Activated CD4-positive, alpha-beta memory T cell treated with anti-CD3 and anti-CD28 coated beads, Interleukin-2, amount 10 ng/mL, durations not matched to agents 7 days and 5 days (primary cell): ENCODE measurements at regions not wholly inside any gene's neighbourhood (a gene's known extent, or its start where the extent isn't known, plus 50 kb on each side); places are given as distances from the start of the nearest gene placed in this dataset.
A peak's percentile ranks its signal among the peaks of the same experiment; 100 is the strongest.

ENCODE experiments used
- CTCF ChIA-PET: fragments of 350-600 bp; sonication (Branson Sonifier 250); formaldehyde crosslinking; loops from one replicate; lab custom pipeline; 2021; ENCODE audit warnings: antibody characterized with exemption, inconsistent platforms; lab: Charles Lee
- POLR2A ChIA-PET: fragments of 350-600 bp; sonication (Branson Sonifier 250); formaldehyde crosslinking; loops from one replicate; lab custom pipeline; 2021; ENCODE audit warnings: antibody characterized with exemption; lab: Charles Lee
- DNase-seq: peaks from one replicate; pipeline ENCODE4 v3.0.0-alpha.2; 2020
- H3K27ac Mint-ChIP-seq: one replicate; pipeline ENCODE4 v1.8.0; 2021; ENCODE audit warnings: mild to moderate bottlenecking, mixed read lengths
- H3K27me3 Mint-ChIP-seq: one replicate; pipeline ENCODE4 v1.8.0; 2021; ENCODE audit warnings: mixed read lengths
- H3K36me3 Mint-ChIP-seq: one replicate; pipeline ENCODE4 v1.8.0; 2021; ENCODE audit warnings: low read depth, mixed read lengths
- H3K4me1 Mint-ChIP-seq: one replicate; pipeline ENCODE4 v1.8.0; 2021; ENCODE audit warnings: mixed read lengths
- H3K4me3 Mint-ChIP-seq: one replicate; pipeline ENCODE4 v1.8.0; 2021; ENCODE audit warnings: mild to moderate bottlenecking, mixed read lengths
- H3K9me3 Mint-ChIP-seq: one replicate; pipeline ENCODE4 v1.8.0; 2021; ENCODE audit warnings: mixed read lengths

GRCh38 chr11:116231543-116231942 lies 541.2 kb downstream of the BUD13 start:
- Mint-ChIP-seq H3K36me3 (no peaks in the 10 kb centered on the region), H3K9me3 (no peaks in the 10 kb centered on the region), H3K4me1 (no peaks in the 10 kb centered on the region), H3K27me3 (peaks cover 2% of the 10 kb centered on the region), H3K27ac (no peak overlapping the region), H3K4me3 (no peak overlapping the region)
- ChIA-PET CTCF (no interaction called here), POLR2A (no interaction called here)
- no peak for DNase-seq

GRCh38 chr11:116230438-116230837 lies 542.3 kb downstream of the BUD13 start:
- Mint-ChIP-seq H3K4me3 (no peak overlapping the region), H3K27me3 (peaks cover 2% of the 10 kb centered on the region), H3K27ac (no peak overlapping the region), H3K4me1 (no peaks in the 10 kb centered on the region), H3K36me3 (no peaks in the 10 kb centered on the region), H3K9me3 (no peaks in the 10 kb centered on the region)
- no peak for DNase-seq
- ChIA-PET POLR2A (no interaction called here), CTCF (no interaction called here)

- Mint-ChIP-seq H3K4me3 (no peak overlapping the region), H3K36me3 (no peaks in the 10 kb centered on the region), H3K9me3 (no peaks in the 10 kb centered on the region), H3K4me1 (no peaks in the 10 kb centered on the region), H3K27me3 (peaks cover 2% of the 10 kb centered on the region), H3K27ac (no peak overlapping the region)
- CTCF ChIA-PET = interaction anchor here (0.7 to 1.8 kb wide), 2 partner anchors 13 to 54 kb away, joined by 3 to 7 read pairs; no protein-coding TSS in a partner anchor
- POLR2A ChIA-PET = no interaction called here
- no peak for DNase-seq
Observed at GRCh38 chr11:116229236-116229970, 543.4 kb downstream of the BUD13 start.

- Mint-ChIP-seq H3K27me3 (no peaks in the 10 kb centered on the region), H3K4me1 (no peaks in the 10 kb centered on the region), H3K9me3 (no peaks in the 10 kb centered on the region), H3K4me3 (no peak overlapping the region), H3K36me3 (no peaks in the 10 kb centered on the region), H3K27ac (no peak overlapping the region)
- DNase-seq = no peak
- ChIA-PET CTCF (interaction anchor here (0.6 kb wide), 1 partner anchor 47 kb away, joined by 3 read pairs; no protein-coding TSS in a partner anchor), POLR2A (no interaction called here)
Observed at GRCh38 chr11:116226731-116227130, 546.1 kb downstream of the BUD13 start.

GRCh38 chr11:116225784-116226585 lies 546.8 kb downstream of the BUD13 start:
- H3K27me3 Mint-ChIP-seq = no peaks in the 10 kb centered on the region
- no peak overlapping the region for H3K4me3 Mint-ChIP-seq
- H3K36me3 Mint-ChIP-seq = no peaks in the 10 kb centered on the region
- POLR2A ChIA-PET = no interaction called here
- CTCF ChIA-PET = interaction anchor here (1.6 kb wide), 1 partner anchor 9 kb away, joined by 5 read pairs; no protein-coding TSS in a partner anchor
- no peak for DNase-seq
- no peaks in the 10 kb centered on the region for H3K4me1 Mint-ChIP-seq
- H3K27ac Mint-ChIP-seq = no peak overlapping the region
- no peaks in the 10 kb centered on the region for H3K9me3 Mint-ChIP-seq

GRCh38 chr11:116225236-116225635 lies 547.6 kb downstream of the BUD13 start:
- H3K4me1 Mint-ChIP-seq = no peaks in the 10 kb centered on the region
- CTCF ChIA-PET = interaction anchor here (1.6 kb wide), 1 partner anchor 8 kb away, joined by 5 read pairs; no protein-coding TSS in a partner anchor
- no peak overlapping the region for H3K4me3 Mint-ChIP-seq
- H3K27ac Mint-ChIP-seq = no peak overlapping the region
- H3K36me3 Mint-ChIP-seq = no peaks in the 10 kb centered on the region
- H3K27me3 Mint-ChIP-seq = no peaks in the 10 kb centered on the region
- H3K9me3 Mint-ChIP-seq = no peaks in the 10 kb centered on the region
- no peak for DNase-seq
- POLR2A ChIA-PET = no interaction called here

GRCh38 chr11:116224889-116225200 lies 547.9 kb downstream of the BUD13 start:
- Mint-ChIP-seq H3K4me1 (no peaks in the 10 kb centered on the region), H3K9me3 (no peaks in the 10 kb centered on the region), H3K4me3 (no peak overlapping the region), H3K36me3 (no peaks in the 10 kb centered on the region), H3K27ac (no peak overlapping the region), H3K27me3 (no peaks in the 10 kb centered on the region)
- CTCF ChIA-PET = interaction anchor here (1.6 kb wide), 1 partner anchor 8 kb away, joined by 5 read pairs; no protein-coding TSS in a partner anchor
- POLR2A ChIA-PET = no interaction called here
- DNase-seq = no peak

- no peak overlapping the region for H3K4me3 Mint-ChIP-seq
- DNase-seq = peak; percentile 36
- no peaks in the 10 kb centered on the region for H3K36me3 Mint-ChIP-seq
- H3K27me3 Mint-ChIP-seq = no peaks in the 10 kb centered on the region
- POLR2A ChIA-PET = no interaction called here
- H3K9me3 Mint-ChIP-seq = no peaks in the 10 kb centered on the region
- no peak overlapping the region for H3K27ac Mint-ChIP-seq
- CTCF ChIA-PET = interaction anchor here (1.0 to 1.4 kb wide), 2 partner anchors 9 to 10 kb away, joined by 3 to 4 read pairs; no protein-coding TSS in a partner anchor
- no peaks in the 10 kb centered on the region for H3K4me1 Mint-ChIP-seq
Observed at GRCh38 chr11:116224154-116224888, 548.5 kb downstream of the BUD13 start.

GRCh38 chr11:116221351-116221750 lies 551.4 kb downstream of the BUD13 start:
- no peak overlapping the region for H3K27ac Mint-ChIP-seq
- H3K9me3 Mint-ChIP-seq = no peaks in the 10 kb centered on the region
- H3K27me3 Mint-ChIP-seq = no peaks in the 10 kb centered on the region
- CTCF ChIA-PET = no interaction called here
- no peak overlapping the region for H3K4me3 Mint-ChIP-seq
- no peaks in the 10 kb centered on the region for H3K36me3 Mint-ChIP-seq
- POLR2A ChIA-PET = no interaction called here
- no peaks in the 10 kb centered on the region for H3K4me1 Mint-ChIP-seq
- no peak for DNase-seq

- Mint-ChIP-seq H3K4me1 (no peaks in the 10 kb centered on the region), H3K4me3 (no peak overlapping the region), H3K9me3 (no peaks in the 10 kb centered on the region), H3K27ac (no peak overlapping the region), H3K27me3 (no peaks in the 10 kb centered on the region), H3K36me3 (no peaks in the 10 kb centered on the region)
- DNase-seq = no peak
- ChIA-PET POLR2A (no interaction called here), CTCF (no interaction called here)
Observed at GRCh38 chr11:116219171-116219635, 553.6 kb downstream of the BUD13 start.

- DNase-seq = no peak
- Mint-ChIP-seq H3K27me3 (no peaks in the 10 kb centered on the region), H3K4me3 (no peak overlapping the region), H3K27ac (no peak overlapping the region), H3K36me3 (no peaks in the 10 kb centered on the region), H3K4me1 (no peaks in the 10 kb centered on the region), H3K9me3 (no peaks in the 10 kb centered on the region)
- ChIA-PET POLR2A (no interaction called here), CTCF (interaction anchor here (0.9 to 1.9 kb wide), 4 partner anchors 8 to 474 kb away, joined by 3 to 7 read pairs (median 4); no protein-coding TSS in a partner anchor)
Observed at GRCh38 chr11:116217441-116217840, 555.3 kb downstream of the BUD13 start.

- H3K4me3 Mint-ChIP-seq = no peak overlapping the region
- ChIA-PET CTCF (interaction anchor here (0.9 to 1.9 kb wide), 4 partner anchors 9 to 475 kb away, joined by 3 to 7 read pairs (median 4); no protein-coding TSS in a partner anchor), POLR2A (no interaction called here)
- H3K27me3 Mint-ChIP-seq = no peaks in the 10 kb centered on the region
- no peaks in the 10 kb centered on the region for H3K36me3 Mint-ChIP-seq
- H3K4me1 Mint-ChIP-seq = no peaks in the 10 kb centered on the region
- no peak overlapping the region for H3K27ac Mint-ChIP-seq
- peak; percentile 24 for DNase-seq
- no peaks in the 10 kb centered on the region for H3K9me3 Mint-ChIP-seq
Observed at GRCh38 chr11:116217006-116217405, 555.8 kb downstream of the BUD13 start.
